K562 (cell line): ENCODE measurements at regions not wholly inside any gene's neighbourhood (a gene's known extent, or its start where the extent isn't known, plus 50 kb on each side); places are given as distances from the start of the nearest gene placed in this dataset.

Source experiments
- ATAC-seq: fragments of 200-7000 bp; cut with Tn5 transposase; 3 replicates; pipeline ENCODE4 v1.9.1; 2020; ENCODE audit warnings: moderate library complexity
- BruUV-seq: library from RNA; stranded (reverse); fragments of 400-500 nt; replicated peaks from 2 replicates; lab custom pipeline; 2021; lab: Mats Ljungman, UMichigan
- CTCF ChIA-PET: fragments of 300-600 bp; formaldehyde crosslinking; extraction: SDS; loops from one replicate; lab custom pipeline; 2021; ENCODE audit warnings: low intra/inter-chr PET ratio; lab: Yijun Ruan, JAX
- POLR2A ChIA-PET: fragments of 300-600, 350-650 bp; sonication (Branson Sonifier 250); formaldehyde crosslinking; extraction: SDS; loops from one replicate; lab custom pipeline; 2021; ENCODE audit warnings: antibody characterized with exemption, inconsistent platforms; lab: Yijun Ruan, JAX
- DNase-seq, 4 experiments: peaks; one replicate each; pipeline versions ENCODE4 v3.0.0 to v3.0.0-alpha.2; 2011 to 2018; ENCODE audit warnings: low spot score in 3 of 4, mixed read lengths in 3 of 4; ENCODE audit errors: extremely low read depth in 1 of 4
- FAIRE-seq: peaks from 2 replicates; lab custom pipeline; 2011; peaks lifted over from hg19 to GRCh38; lab: Jason Lieb, UNC
- H2AFZ ChIP-seq: 2 replicates; pipeline ENCODE4 v1.6.0; 2011; ENCODE audit warnings: low read depth, low read length, control low read depth, inconsistent platforms
- H3K27ac ChIP-seq: fragments of 200-600 bp; 3 replicates; pipeline ENCODE4 v1.8.0; 2011; ENCODE audit warnings: low read depth, mild to moderate bottlenecking, control low read depth, inconsistent platforms, low read length, moderate library complexity, mixed read lengths; ENCODE audit errors: extremely low read depth
- H3K27me3 ChIP-seq, 2 experiments: fragments of 300-600 bp in 1 of 2; 2 replicates in 1 of 2; 3 replicates in 1 of 2; pipeline versions ENCODE4 v1.6.0 to v1.8.0; 2011; ENCODE audit warnings: inconsistent platforms in 2 of 2, low read length in 2 of 2, mild to moderate bottlenecking in 1 of 2, mixed read lengths in 1 of 2, moderate library complexity in 1 of 2; ENCODE audit not compliant: control insufficient read depth in 2 of 2, insufficient read depth in 2 of 2
- H3K36me3 ChIP-seq: fragments of 300-600 bp; 3 replicates; pipeline ENCODE4 v1.8.0; 2011; ENCODE audit warnings: mild to moderate bottlenecking, low read length, inconsistent platforms; ENCODE audit not compliant: control insufficient read depth, insufficient read depth
- H3K4me1 ChIP-seq, 2 experiments: fragments of 200-600 bp in 1 of 2; replicated peaks in 1 of 2; 2 replicates in 1 of 2; 3 replicates in 1 of 2; pipeline versions ENCODE4 v1.5.1 to v1.8.0; 2011; ENCODE audit warnings: inconsistent platforms in 2 of 2, low read length in 2 of 2, mild to moderate bottlenecking in 1 of 2, mixed read lengths in 1 of 2, moderate library complexity in 1 of 2; ENCODE audit not compliant: control insufficient read depth in 2 of 2, insufficient read depth in 2 of 2
- H3K4me2 ChIP-seq: 2 replicates; pipeline ENCODE4 v1.6.1; 2011; ENCODE audit warnings: low read length, control low read depth, inconsistent platforms, mixed read lengths; ENCODE audit not compliant: insufficient read depth
- H3K4me3 ChIP-seq: fragments of 200-600 bp; sonication (generic), shearing (Covaris generic); 2 replicates; pipeline ENCODE4 v1.5.1; 2016; ENCODE audit warnings: control low read depth, inconsistent platforms
- H3K79me2 ChIP-seq: fragments of 200-600 bp; 3 replicates; pipeline ENCODE4 v1.8.0; 2011; ENCODE audit warnings: low read length, inconsistent platforms; ENCODE audit not compliant: control insufficient read depth, insufficient read depth
- H3K9ac ChIP-seq, 2 experiments: 2 replicates each; pipeline versions ENCODE4 v1.6.0 to v1.6.1; 2011; ENCODE audit warnings: low read depth in 2 of 2, low read length in 2 of 2, control low read depth in 1 of 2, inconsistent platforms in 1 of 2, mild to moderate bottlenecking in 1 of 2, mixed read lengths in 1 of 2; ENCODE audit not compliant: insufficient read depth in 1 of 2
- H3K9me1 ChIP-seq: one replicate; pipeline ENCODE4 v1.6.0; 2011; ENCODE audit warnings: inconsistent platforms, mild to moderate bottlenecking, low read length, moderate library complexity; ENCODE audit not compliant: control insufficient read depth, insufficient read depth
- H3K9me3 ChIP-seq: replicated peaks from 2 replicates; pipeline ENCODE4 v1.5.1; 2011; ENCODE audit warnings: low read depth, low read length, inconsistent platforms; ENCODE audit not compliant: control insufficient read depth, insufficient read depth
- H4K20me1 ChIP-seq: replicated peaks from 2 replicates; pipeline ENCODE4 v1.6.1; 2011; ENCODE audit warnings: low read length, inconsistent platforms, mixed read lengths; ENCODE audit not compliant: control insufficient read depth, insufficient read depth
- CEBPZ ChIP-seq: fragments of 150-350 bp; IDR thresholded peaks from 2 replicates; pipeline ENCODE4 v1.6.1; 2014; ENCODE audit warnings: low read depth, mild to moderate bottlenecking, low read length, borderline replicate concordance
- ELK1 ChIP-seq: sonication (generic); formaldehyde crosslinking; IDR thresholded peaks from 2 replicates; pipeline ENCODE4 v1.8.1; 2022; ENCODE audit warnings: missing genetic modification reagents
- FOXO4 ChIP-seq: fragments of 450-650 bp; formaldehyde crosslinking; IDR thresholded peaks from 2 replicates; pipeline ENCODE4 v1.4.0; 2020; ENCODE audit warnings: mild to moderate bottlenecking, moderate library complexity
- HNRNPH1 ChIP-seq: fragments of 200-400 bp; formaldehyde crosslinking; optimal IDR thresholded peaks from 2 replicates; pipeline ENCODE3; 2017; ENCODE audit warnings: low read depth, mild to moderate bottlenecking, low read length, moderate library complexity
- MTA2 ChIP-seq: fragments of 450-650 bp; IDR thresholded peaks from 2 replicates; pipeline ENCODE4 v1.6.1; 2016; ENCODE audit warnings: low read depth
- NFRKB ChIP-seq: fragments of 450-650 bp; IDR thresholded peaks from 2 replicates; pipeline ENCODE4 v1.6.1; 2016; ENCODE audit warnings: low read depth
- NR0B1 ChIP-seq: fragments of 450-650 bp; IDR thresholded peaks from one replicate; pipeline ENCODE4 v1.6.1; 2018; ENCODE audit warnings: mild to moderate bottlenecking, moderate library complexity; ENCODE audit not compliant: partially characterized antibody
- SAFB ChIP-seq: fragments of 200-400 bp; formaldehyde crosslinking; IDR thresholded peaks from 2 replicates; pipeline ENCODE4 v1.6.1; 2017; ENCODE audit warnings: low read depth, low read length, borderline replicate concordance
- SNRNP70 ChIP-seq: fragments of 200-400 bp; formaldehyde crosslinking; optimal IDR thresholded peaks from 2 replicates; pipeline ENCODE3; 2017; ENCODE audit warnings: low read depth, low read length
- TAF7 ChIP-seq: fragments of 450-650 bp; IDR thresholded peaks from 2 replicates; pipeline ENCODE4 v1.6.1; 2016; ENCODE audit warnings: missing genetic modification characterization, missing compliant biosample characterization
- ZNF175 ChIP-seq: fragments of 200-800 bp; sonication (Bioruptor generic); IDR thresholded peaks from 2 replicates; pipeline ENCODE4 v1.6.1; 2016; ENCODE audit warnings: low read depth, mild to moderate bottlenecking, missing genetic modification characterization, missing compliant biosample characterization
- ZNF282 ChIP-seq: sonication (generic); formaldehyde crosslinking; IDR thresholded peaks from 2 replicates; pipeline ENCODE4 v1.8.1; 2023; ENCODE audit warnings: missing genetic modification reagents
- ZNF695 ChIP-seq: fragments of 450-650 bp; formaldehyde crosslinking; IDR thresholded peaks from 2 replicates; pipeline ENCODE4 v1.4.0; 2020; ENCODE audit warnings: mild to moderate bottlenecking, moderate library complexity
- WGBS: fragments of 100-300 bp; shearing (Covaris generic); methylation state at CpG from one replicate; pipeline ENCODE4 v1.1.6; 2016; ENCODE audit warnings: low coverage, mixed read lengths; ENCODE audit not compliant: insufficient coverage; ENCODE audit errors: missing lambda C conversion rate; 5-methylcytosine and 5-hydroxymethylcytosine counted together
- in situ Hi-C: fragments of 300-500 bp; cut with MboI; formaldehyde crosslinking; loops from 4 replicates; pipeline ENCODE4 v1.15.0; 2018; ENCODE audit warnings: inconsistent platforms, mixed read lengths
- intact Hi-C: fragments of 100-400 bp; cut with micrococcal nuclease; formaldehyde crosslinking; loops from 2 replicates; pipeline ENCODE4 v1.14.2; 2022

- TF ChIP-seq NR0B1 (no peak), TAF7 (tag) (no peak)
These were observed 228.4 kb upstream of the CDH4 start (continued) for GRCh38 chr20:61023612-61024011.

- FAIRE-seq, result no peak
- Histone ChIP-seq H3K36me3 (no peaks in the 10 kb centered on the region), H4K20me1 (no peaks in the 10 kb centered on the region; the same call in 1 of the 2 replicates), H2AFZ (no peak overlapping the region), H3K9me3 (no peaks in the 10 kb centered on the region), H3K4me2 (no peak overlapping the region), H3K9me1 (no peaks in the 10 kb centered on the region), H3K4me3 (no peak overlapping the region), H3K27ac (no peak overlapping the region), H3K27me3 (peaks cover 0 to 5% of the 10 kb centered on the region in 2 experiments; a peak in 1 of 5 replicates), H3K4me1 (no peaks in the 10 kb centered on the region), H3K9ac (no peak overlapping the region), H3K79me2 (no peaks in the 10 kb centered on the region)
- ChIA-PET POLR2A (no interaction called here), CTCF (no interaction called here)
- 11% methylated on average over 10 of the region's 11 CpGs for WGBS
- in situ Hi-C loops, result no loop called here
- no peak for ATAC-seq
- BruUV-seq, result no TSS peak
- DNase-seq, result no peak
- intact Hi-C loops, result no loop called here
- TF ChIP-seq ELK1 (CRISPR knock-in tag), result no peak
- TF ChIP-seq FOXO4 (CRISPR knock-in tag), result no peak
- TF ChIP-seq SNRNP70, result no peak
- TF ChIP-seq SAFB, result no peak
- TF ChIP-seq ZNF282 (CRISPR knock-in tag), result no peak
- TF ChIP-seq ZNF175, result no peak
- TF ChIP-seq CEBPZ, result no peak
- TF ChIP-seq NFRKB, result no peak
- TF ChIP-seq ZNF695 (CRISPR knock-in tag), result no peak
- TF ChIP-seq MTA2, result no peak
- TF ChIP-seq HNRNPH1, result no peak
These were observed 227.7 kb upstream of the CDH4 start for GRCh38 chr20:61024390-61024789.
